ENCODE measurements at regions not wholly inside any gene's neighbourhood (a gene's known extent, or its start where the extent isn't known, plus 50 kb on each side); places are given as distances from the start of the nearest gene placed in this dataset.

DNA sequence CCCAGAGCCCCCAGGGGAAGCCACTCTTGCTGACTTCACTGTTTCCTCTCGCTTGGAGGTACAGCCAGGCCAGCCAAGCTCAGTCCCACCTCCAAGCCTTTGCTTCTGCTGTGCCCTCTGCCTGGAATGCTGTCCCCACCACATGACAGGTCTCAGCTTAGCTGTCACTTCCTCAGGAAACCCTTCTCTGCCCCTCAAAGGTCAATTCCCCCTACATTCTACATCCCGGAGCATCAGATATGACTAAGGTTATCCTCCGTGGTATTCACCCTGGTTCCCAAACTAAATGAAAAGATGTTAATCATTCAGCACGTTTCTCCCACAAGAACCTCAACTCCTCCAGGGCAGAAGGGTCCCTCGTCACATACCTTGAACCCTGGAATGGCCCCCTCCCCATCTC, 53.5 kb downstream of the PTPRS start:
- TF ChIP-seq, protein P1, sequence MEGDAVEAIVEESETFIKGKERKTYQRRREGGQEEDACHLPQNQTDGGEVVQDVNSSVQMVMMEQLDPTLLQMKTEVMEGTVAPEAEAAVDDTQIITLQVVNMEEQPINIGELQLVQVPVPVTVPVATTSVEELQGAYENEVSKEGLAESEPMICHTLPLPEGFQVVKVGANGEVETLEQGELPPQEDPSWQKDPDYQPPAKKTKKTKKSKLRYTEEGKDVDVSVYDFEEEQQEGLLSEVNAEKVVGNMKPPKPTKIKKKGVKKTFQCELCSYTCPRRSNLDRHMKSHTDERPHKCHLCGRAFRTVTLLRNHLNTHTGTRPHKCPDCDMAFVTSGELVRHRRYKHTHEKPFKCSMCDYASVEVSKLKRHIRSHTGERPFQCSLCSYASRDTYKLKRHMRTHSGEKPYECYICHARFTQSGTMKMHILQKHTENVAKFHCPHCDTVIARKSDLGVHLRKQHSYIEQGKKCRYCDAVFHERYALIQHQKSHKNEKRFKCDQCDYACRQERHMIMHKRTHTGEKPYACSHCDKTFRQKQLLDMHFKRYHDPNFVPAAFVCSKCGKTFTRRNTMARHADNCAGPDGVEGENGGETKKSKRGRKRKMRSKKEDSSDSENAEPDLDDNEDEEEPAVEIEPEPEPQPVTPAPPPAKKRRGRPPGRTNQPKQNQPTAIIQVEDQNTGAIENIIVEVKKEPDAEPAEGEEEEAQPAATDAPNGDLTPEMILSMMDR (IDR thresholded peaks at IDR 0.05), result no peak
- TF ChIP-seq POLR2AphosphoS5 (IDR thresholded peaks at IDR 0.05) (no peak), EP300 (IDR thresholded peaks at IDR 0.05) (no peak), POLR2A (IDR thresholded peaks at IDR 0.05) (no peak)

Measured in gastroesophageal sphincter (tissue), 3 donors.